ENCODE measurements at regions not wholly inside any gene's neighbourhood (a gene's known extent, or its start where the extent isn't known, plus 50 kb on each side); places are given as distances from the start of the nearest gene placed in this dataset.
A peak's percentile ranks its signal among the peaks of the same experiment; 100 is the strongest.

DNA sequence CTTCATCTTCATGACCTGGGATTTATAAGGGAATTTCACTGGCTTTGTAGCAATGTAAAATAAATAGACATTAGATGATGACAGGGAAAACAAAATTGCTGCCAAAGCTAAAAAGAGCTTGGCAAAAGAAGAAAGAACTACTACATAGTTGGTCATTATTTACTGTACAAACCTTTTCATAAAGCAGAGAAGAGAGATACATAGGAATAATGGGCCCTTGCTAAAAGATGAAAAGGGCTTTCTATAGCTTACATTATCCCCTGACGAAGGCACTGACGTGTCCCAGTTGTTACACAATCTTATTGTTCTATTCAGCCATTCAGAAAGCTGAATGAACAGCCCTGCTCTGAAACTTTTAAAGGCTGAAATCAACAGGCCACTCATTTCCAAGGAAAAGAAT, 57.1 kb downstream of the ZC3H11B start:
- Mint-ChIP-seq H3K4me1 (peaks cover 21% of the 10 kb centered on the region), H3K9me3 (no peaks in the 10 kb centered on the region), H3K27me3 (ENCODE audit: low read depth) (no peaks in the 10 kb centered on the region; the same call in 1 of the 2 replicates), H3K4me3 (no peak overlapping the region), H3K27ac (no peak overlapping the region), H3K36me3 (no peaks in the 10 kb centered on the region)
- ATAC-seq (no peak), DNase-seq (ENCODE audit: low spot score) (no peak)
- POLR2A ChIA-PET: no interaction called here
- CTCF ChIA-PET: interaction anchor here (1.1 to 1.4 kb wide), 3 partner anchors 12 to 170 kb away, joined by 3 to 8 read pairs (median 3); no protein-coding TSS in a partner anchor
- TF ChIP-seq FOXP1 (CRISPR knock-in tag; IDR thresholded peaks at IDR 0.05; ENCODE audit: borderline replicate concordance): no peak
- TF ChIP-seq OVOL2 (CRISPR knock-in tag; IDR thresholded peaks at IDR 0.05; ENCODE audit: borderline replicate concordance): no peak
- no peak for TF ChIP-seq EMX1 (CRISPR knock-in tag; IDR thresholded peaks at IDR 0.05)
- TF ChIP-seq, protein P1, sequence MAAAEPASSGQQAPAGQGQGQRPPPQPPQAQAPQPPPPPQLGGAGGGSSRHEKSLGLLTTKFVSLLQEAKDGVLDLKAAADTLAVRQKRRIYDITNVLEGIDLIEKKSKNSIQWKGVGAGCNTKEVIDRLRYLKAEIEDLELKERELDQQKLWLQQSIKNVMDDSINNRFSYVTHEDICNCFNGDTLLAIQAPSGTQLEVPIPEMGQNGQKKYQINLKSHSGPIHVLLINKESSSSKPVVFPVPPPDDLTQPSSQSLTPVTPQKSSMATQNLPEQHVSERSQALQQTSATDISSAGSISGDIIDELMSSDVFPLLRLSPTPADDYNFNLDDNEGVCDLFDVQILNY (CRISPR knock-in tag; IDR thresholded peaks at IDR 0.05): no peak
- TF ChIP-seq, protein P2, sequence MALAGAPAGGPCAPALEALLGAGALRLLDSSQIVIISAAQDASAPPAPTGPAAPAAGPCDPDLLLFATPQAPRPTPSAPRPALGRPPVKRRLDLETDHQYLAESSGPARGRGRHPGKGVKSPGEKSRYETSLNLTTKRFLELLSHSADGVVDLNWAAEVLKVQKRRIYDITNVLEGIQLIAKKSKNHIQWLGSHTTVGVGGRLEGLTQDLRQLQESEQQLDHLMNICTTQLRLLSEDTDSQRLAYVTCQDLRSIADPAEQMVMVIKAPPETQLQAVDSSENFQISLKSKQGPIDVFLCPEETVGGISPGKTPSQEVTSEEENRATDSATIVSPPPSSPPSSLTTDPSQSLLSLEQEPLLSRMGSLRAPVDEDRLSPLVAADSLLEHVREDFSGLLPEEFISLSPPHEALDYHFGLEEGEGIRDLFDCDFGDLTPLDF (CRISPR knock-in tag; IDR thresholded peaks at IDR 0.05): no peak
- TF ChIP-seq, protein P3, sequence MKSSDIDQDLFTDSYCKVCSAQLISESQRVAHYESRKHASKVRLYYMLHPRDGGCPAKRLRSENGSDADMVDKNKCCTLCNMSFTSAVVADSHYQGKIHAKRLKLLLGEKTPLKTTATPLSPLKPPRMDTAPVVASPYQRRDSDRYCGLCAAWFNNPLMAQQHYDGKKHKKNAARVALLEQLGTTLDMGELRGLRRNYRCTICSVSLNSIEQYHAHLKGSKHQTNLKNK (CRISPR knock-in tag; IDR thresholded peaks at IDR 0.05): no peak

DNA sequence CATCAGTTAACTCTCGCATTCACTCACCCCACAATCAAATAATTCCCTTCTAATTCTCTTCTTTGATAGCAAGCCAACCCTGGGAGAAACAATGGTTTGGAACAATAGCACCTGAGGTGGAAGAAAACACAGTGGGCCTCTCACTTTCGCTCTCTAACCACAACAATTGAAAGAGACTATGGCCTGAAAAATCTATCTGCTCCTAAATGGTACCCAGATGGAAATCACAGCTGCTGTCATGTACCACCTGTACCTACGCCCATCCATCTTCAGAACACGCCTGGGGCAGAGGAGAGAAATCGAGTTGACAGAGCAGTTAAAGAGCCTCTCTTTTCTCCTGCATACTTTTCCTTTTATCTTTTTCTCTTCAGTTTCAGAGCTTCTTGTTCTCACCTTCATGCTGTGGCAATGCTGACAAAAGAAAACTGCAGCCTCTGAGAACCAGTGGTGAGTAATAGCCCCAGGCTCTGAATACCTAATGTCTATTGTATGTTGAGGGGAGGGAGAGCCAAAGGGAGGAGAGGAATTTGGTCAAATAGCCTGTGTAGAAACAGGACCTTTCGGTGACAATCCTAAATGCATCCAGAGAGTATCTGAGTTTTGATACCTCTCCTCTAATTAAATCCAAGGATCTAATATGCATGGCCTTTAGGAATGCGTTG, 57.7 kb downstream of the ZC3H11B start:
- no peaks in the 10 kb centered on the region for H3K36me3 Mint-ChIP-seq
- H3K4me3 Mint-ChIP-seq: no peak overlapping the region
- ATAC-seq: peak; percentile 97
- H3K27ac Mint-ChIP-seq: peak overlapping the region; percentile 72
- ChIA-PET CTCF (interaction anchor here (1.1 to 1.4 kb wide), 3 partner anchors 12 to 169 kb away, joined by 3 to 8 read pairs (median 3); no protein-coding TSS in a partner anchor), POLR2A (no interaction called here)
- TF ChIP-seq HMGA2 (CRISPR knock-in tag; IDR thresholded peaks at IDR 0.05) (no peak), NFYB (CRISPR knock-in tag; conservative IDR thresholded peaks at IDR 0.05; ENCODE audit: low read depth) (no peak), CBFB (CRISPR knock-in tag; IDR thresholded peaks at IDR 0.05; ENCODE audit: low read depth) (no peak), JUN (CRISPR knock-in tag; IDR thresholded peaks at IDR 0.05) (no peak), CREM (CRISPR knock-in tag; IDR thresholded peaks at IDR 0.05) (no peak)
- TF ChIP-seq, protein P4, sequence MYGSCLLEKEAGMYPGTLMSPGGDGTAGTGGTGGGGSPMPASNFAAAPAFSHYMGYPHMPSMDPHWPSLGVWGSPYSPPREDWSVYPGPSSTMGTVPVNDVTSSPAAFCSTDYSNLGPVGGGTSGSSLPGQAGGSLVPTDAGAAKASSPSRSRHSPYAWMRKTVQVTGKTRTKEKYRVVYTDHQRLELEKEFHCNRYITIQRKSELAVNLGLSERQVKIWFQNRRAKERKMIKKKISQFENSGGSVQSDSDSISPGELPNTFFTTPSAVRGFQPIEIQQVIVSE (CRISPR knock-in tag; IDR thresholded peaks at IDR 0.05; ENCODE audit: borderline replicate concordance): no peak
- TF ChIP-seq, protein P5, sequence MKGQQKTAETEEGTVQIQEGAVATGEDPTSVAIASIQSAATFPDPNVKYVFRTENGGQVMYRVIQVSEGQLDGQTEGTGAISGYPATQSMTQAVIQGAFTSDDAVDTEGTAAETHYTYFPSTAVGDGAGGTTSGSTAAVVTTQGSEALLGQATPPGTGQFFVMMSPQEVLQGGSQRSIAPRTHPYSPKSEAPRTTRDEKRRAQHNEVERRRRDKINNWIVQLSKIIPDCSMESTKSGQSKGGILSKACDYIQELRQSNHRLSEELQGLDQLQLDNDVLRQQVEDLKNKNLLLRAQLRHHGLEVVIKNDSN (CRISPR knock-in tag; IDR thresholded peaks at IDR 0.05): no peak
- peaks cover 21% of the 10 kb centered on the region for H3K4me1 Mint-ChIP-seq
- DNase-seq (ENCODE audit: low spot score): peak; percentile 13
- no peaks in the 10 kb centered on the region for H3K9me3 Mint-ChIP-seq
- H3K27me3 Mint-ChIP-seq (ENCODE audit: low read depth): no peaks in the 10 kb centered on the region; the same call in 1 of the 2 replicates

DNA sequence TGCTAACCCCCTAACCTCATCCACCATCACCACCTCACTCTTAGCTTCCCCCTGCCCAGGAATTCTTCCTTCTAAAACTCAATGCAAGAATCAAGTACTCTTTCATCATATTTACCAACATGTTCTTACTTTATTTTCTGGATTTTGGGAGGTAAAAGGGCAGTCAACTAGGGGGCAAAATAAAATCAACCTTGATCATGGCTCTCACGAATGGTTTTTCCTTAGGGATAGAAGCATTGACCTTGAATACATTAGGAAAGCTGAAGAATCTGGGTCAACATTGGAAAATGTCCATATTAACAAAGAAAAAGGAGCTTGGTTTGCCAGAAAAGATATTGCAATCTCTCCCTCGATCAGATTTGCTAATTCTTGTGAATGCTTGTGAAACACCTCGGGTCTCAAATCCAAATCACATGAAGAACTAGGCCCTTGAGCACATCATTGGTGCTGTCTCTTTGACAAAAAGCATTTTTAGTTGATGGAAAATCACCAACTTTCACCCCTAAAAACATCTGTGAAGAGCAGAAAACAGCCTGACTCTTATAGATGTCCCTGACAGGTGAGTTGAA, 58.9 kb downstream of the ZC3H11B start:
- ChIA-PET CTCF (no interaction called here), POLR2A (no interaction called here)
- no peak for ATAC-seq
- no peaks in the 10 kb centered on the region for H3K36me3 Mint-ChIP-seq
- DNase-seq (ENCODE audit: low spot score): no peak
- no peak overlapping the region for H3K4me3 Mint-ChIP-seq
- no peak overlapping the region for H3K27ac Mint-ChIP-seq
- peaks cover 21% of the 10 kb centered on the region for H3K4me1 Mint-ChIP-seq
- no peaks in the 10 kb centered on the region; the same call in 1 of the 2 replicates for H3K27me3 Mint-ChIP-seq (ENCODE audit: low read depth)
- no peaks in the 10 kb centered on the region for H3K9me3 Mint-ChIP-seq
- TF ChIP-seq, protein P2 (CRISPR knock-in tag; IDR thresholded peaks at IDR 0.05): no peak
- TF ChIP-seq, protein P6, sequence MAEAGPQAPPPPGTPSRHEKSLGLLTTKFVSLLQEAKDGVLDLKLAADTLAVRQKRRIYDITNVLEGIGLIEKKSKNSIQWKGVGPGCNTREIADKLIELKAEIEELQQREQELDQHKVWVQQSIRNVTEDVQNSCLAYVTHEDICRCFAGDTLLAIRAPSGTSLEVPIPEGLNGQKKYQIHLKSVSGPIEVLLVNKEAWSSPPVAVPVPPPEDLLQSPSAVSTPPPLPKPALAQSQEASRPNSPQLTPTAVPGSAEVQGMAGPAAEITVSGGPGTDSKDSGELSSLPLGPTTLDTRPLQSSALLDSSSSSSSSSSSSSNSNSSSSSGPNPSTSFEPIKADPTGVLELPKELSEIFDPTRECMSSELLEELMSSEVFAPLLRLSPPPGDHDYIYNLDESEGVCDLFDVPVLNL (CRISPR knock-in tag; IDR thresholded peaks at IDR 0.05; ENCODE audit: borderline replicate concordance, low read depth): no peak
- TF ChIP-seq, protein P7, sequence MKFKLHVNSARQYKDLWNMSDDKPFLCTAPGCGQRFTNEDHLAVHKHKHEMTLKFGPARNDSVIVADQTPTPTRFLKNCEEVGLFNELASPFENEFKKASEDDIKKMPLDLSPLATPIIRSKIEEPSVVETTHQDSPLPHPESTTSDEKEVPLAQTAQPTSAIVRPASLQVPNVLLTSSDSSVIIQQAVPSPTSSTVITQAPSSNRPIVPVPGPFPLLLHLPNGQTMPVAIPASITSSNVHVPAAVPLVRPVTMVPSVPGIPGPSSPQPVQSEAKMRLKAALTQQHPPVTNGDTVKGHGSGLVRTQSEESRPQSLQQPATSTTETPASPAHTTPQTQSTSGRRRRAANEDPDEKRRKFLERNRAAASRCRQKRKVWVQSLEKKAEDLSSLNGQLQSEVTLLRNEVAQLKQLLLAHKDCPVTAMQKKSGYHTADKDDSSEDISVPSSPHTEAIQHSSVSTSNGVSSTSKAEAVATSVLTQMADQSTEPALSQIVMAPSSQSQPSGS (CRISPR knock-in tag; IDR thresholded peaks at IDR 0.05; ENCODE audit: borderline replicate concordance, low read depth): no peak
- no peak for TF ChIP-seq ZNF138 (CRISPR knock-in tag; conservative IDR thresholded peaks at IDR 0.05)
- TF ChIP-seq, protein P8, sequence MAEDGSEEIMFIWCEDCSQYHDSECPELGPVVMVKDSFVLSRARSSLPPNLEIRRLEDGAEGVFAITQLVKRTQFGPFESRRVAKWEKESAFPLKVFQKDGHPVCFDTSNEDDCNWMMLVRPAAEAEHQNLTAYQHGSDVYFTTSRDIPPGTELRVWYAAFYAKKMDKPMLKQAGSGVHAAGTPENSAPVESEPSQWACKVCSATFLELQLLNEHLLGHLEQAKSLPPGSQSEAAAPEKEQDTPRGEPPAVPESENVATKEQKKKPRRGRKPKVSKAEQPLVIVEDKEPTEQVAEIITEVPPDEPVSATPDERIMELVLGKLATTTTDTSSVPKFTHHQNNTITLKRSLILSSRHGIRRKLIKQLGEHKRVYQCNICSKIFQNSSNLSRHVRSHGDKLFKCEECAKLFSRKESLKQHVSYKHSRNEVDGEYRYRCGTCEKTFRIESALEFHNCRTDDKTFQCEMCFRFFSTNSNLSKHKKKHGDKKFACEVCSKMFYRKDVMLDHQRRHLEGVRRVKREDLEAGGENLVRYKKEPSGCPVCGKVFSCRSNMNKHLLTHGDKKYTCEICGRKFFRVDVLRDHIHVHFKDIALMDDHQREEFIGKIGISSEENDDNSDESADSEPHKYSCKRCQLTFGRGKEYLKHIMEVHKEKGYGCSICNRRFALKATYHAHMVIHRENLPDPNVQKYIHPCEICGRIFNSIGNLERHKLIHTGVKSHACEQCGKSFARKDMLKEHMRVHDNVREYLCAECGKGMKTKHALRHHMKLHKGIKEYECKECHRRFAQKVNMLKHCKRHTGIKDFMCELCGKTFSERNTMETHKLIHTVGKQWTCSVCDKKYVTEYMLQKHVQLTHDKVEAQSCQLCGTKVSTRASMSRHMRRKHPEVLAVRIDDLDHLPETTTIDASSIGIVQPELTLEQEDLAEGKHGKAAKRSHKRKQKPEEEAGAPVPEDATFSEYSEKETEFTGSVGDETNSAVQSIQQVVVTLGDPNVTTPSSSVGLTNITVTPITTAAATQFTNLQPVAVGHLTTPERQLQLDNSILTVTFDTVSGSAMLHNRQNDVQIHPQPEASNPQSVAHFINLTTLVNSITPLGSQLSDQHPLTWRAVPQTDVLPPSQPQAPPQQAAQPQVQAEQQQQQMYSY (CRISPR knock-in tag; IDR thresholded peaks at IDR 0.05): no peak
